Hypothalamus (tissue), 51 donors: ENCODE measurements at regions not wholly inside any gene's neighbourhood (a gene's known extent, or its start where the extent isn't known, plus 50 kb on each side); places are given as distances from the start of the nearest gene placed in this dataset.

ENCODE experiments used
- DNase-seq, 51 donors: peaks; one replicate each; lab custom pipeline; 2025; lab: John Stamatoyannopoulos, UW

- DNase-seq: no peak
Measured at GRCh38 chr17:69928611-69929010, 146.4 kb upstream of the KCNJ16 start.

- no peak for DNase-seq
Measured at GRCh38 chr17:69936996-69937395, 138.0 kb upstream of the KCNJ16 start.

GRCh38 chr17:69943058-69943457 is 132.0 kb upstream of the KCNJ16 start:
- DNase-seq: no peak

GRCh38 chr17:69944406-69944805 is 130.6 kb upstream of the KCNJ16 start:
- no peak for DNase-seq

- no peak for DNase-seq
Measured at GRCh38 chr17:69945698-69946185, 129.3 kb upstream of the KCNJ16 start.

GRCh38 chr17:69947027-69947759 is 127.8 kb upstream of the KCNJ16 start:
- no peak for DNase-seq

GRCh38 chr17:69948406-69948805 is 126.6 kb upstream of the KCNJ16 start:
- no peak for DNase-seq

- DNase-seq: no peak
Measured at GRCh38 chr17:69949496-69949895, 125.5 kb upstream of the KCNJ16 start.

- DNase-seq: no peak
Measured at GRCh38 chr17:69949973-69950695, 124.9 kb upstream of the KCNJ16 start.

GRCh38 chr17:69950701-69951418 is 124.2 kb upstream of the KCNJ16 start:
- no peak for DNase-seq

- no peak for DNase-seq
Measured at GRCh38 chr17:69954241-69954925, 120.6 kb upstream of the KCNJ16 start.

- DNase-seq: no peak
Measured at GRCh38 chr17:69958063-69958462, 117.0 kb upstream of the KCNJ16 start.

GRCh38 chr17:69959283-69959682 is 115.7 kb upstream of the KCNJ16 start:
- no peak for DNase-seq

GRCh38 chr17:69960755-69961154 is 114.3 kb upstream of the KCNJ16 start:
- DNase-seq: peak in 15 of 51 donors; percentile 0 to 43 (median 4)

GRCh38 chr17:69961501-69962145 is 113.4 kb upstream of the KCNJ16 start:
- DNase-seq: peak in 21 of 51 donors; percentile 1 to 52 (median 4)

GRCh38 chr17:69962436-69962995 is 112.5 kb upstream of the KCNJ16 start:
- no peak for DNase-seq

- no peak for DNase-seq
Measured at GRCh38 chr17:69967910-69968411, 107.1 kb upstream of the KCNJ16 start.

GRCh38 chr17:69969897-69970296 is 105.1 kb upstream of the KCNJ16 start:
- DNase-seq: no peak

- no peak for DNase-seq
Measured at GRCh38 chr17:69972251-69972650, 102.8 kb upstream of the KCNJ16 start.

GRCh38 chr17:69975808-69976207 is 99.2 kb upstream of the KCNJ16 start:
- DNase-seq: no peak
